ENCODE measurements at regions not wholly inside any gene's neighbourhood (a gene's known extent, or its start where the extent isn't known, plus 50 kb on each side); places are given as distances from the start of the nearest gene placed in this dataset.

DNA sequence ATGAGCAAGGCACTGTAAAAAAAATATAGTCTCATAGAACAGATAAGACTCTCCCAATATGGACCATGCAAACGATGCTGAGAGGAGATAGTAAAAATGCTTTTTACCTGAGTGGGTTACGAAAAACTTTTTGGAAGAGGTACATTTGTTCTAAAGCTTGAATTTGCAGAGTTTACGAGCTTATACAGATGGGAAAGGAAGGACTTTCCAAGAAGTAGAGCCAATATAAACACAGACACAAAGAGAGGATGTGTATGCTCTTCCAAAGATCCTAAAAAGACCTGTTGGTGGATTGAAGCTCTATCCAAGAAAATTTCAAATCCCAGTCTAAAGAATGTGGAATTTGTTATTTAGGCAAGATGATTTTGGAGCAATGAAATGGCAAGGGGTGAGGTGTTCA lies 127.1 kb upstream of the SLCO6A1 start (continued):
- TF ChIP-seq, protein P1, sequence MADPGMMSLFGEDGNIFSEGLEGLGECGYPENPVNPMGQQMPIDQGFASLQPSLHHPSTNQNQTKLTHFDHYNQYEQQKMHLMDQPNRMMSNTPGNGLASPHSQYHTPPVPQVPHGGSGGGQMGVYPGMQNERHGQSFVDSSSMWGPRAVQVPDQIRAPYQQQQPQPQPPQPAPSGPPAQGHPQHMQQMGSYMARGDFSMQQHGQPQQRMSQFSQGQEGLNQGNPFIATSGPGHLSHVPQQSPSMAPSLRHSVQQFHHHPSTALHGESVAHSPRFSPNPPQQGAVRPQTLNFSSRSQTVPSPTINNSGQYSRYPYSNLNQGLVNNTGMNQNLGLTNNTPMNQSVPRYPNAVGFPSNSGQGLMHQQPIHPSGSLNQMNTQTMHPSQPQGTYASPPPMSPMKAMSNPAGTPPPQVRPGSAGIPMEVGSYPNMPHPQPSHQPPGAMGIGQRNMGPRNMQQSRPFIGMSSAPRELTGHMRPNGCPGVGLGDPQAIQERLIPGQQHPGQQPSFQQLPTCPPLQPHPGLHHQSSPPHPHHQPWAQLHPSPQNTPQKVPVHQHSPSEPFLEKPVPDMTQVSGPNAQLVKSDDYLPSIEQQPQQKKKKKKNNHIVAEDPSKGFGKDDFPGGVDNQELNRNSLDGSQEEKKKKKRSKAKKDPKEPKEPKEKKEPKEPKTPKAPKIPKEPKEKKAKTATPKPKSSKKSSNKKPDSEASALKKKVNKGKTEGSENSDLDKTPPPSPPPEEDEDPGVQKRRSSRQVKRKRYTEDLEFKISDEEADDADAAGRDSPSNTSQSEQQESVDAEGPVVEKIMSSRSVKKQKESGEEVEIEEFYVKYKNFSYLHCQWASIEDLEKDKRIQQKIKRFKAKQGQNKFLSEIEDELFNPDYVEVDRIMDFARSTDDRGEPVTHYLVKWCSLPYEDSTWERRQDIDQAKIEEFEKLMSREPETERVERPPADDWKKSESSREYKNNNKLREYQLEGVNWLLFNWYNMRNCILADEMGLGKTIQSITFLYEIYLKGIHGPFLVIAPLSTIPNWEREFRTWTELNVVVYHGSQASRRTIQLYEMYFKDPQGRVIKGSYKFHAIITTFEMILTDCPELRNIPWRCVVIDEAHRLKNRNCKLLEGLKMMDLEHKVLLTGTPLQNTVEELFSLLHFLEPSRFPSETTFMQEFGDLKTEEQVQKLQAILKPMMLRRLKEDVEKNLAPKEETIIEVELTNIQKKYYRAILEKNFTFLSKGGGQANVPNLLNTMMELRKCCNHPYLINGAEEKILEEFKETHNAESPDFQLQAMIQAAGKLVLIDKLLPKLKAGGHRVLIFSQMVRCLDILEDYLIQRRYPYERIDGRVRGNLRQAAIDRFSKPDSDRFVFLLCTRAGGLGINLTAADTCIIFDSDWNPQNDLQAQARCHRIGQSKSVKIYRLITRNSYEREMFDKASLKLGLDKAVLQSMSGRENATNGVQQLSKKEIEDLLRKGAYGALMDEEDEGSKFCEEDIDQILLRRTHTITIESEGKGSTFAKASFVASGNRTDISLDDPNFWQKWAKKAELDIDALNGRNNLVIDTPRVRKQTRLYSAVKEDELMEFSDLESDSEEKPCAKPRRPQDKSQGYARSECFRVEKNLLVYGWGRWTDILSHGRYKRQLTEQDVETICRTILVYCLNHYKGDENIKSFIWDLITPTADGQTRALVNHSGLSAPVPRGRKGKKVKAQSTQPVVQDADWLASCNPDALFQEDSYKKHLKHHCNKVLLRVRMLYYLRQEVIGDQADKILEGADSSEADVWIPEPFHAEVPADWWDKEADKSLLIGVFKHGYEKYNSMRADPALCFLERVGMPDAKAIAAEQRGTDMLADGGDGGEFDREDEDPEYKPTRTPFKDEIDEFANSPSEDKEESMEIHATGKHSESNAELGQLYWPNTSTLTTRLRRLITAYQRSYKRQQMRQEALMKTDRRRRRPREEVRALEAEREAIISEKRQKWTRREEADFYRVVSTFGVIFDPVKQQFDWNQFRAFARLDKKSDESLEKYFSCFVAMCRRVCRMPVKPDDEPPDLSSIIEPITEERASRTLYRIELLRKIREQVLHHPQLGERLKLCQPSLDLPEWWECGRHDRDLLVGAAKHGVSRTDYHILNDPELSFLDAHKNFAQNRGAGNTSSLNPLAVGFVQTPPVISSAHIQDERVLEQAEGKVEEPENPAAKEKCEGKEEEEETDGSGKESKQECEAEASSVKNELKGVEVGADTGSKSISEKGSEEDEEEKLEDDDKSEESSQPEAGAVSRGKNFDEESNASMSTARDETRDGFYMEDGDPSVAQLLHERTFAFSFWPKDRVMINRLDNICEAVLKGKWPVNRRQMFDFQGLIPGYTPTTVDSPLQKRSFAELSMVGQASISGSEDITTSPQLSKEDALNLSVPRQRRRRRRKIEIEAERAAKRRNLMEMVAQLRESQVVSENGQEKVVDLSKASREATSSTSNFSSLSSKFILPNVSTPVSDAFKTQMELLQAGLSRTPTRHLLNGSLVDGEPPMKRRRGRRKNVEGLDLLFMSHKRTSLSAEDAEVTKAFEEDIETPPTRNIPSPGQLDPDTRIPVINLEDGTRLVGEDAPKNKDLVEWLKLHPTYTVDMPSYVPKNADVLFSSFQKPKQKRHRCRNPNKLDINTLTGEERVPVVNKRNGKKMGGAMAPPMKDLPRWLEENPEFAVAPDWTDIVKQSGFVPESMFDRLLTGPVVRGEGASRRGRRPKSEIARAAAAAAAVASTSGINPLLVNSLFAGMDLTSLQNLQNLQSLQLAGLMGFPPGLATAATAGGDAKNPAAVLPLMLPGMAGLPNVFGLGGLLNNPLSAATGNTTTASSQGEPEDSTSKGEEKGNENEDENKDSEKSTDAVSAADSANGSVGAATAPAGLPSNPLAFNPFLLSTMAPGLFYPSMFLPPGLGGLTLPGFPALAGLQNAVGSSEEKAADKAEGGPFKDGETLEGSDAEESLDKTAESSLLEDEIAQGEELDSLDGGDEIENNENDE (IDR thresholded peaks at IDR 0.05; ENCODE audit: insufficient replicate concordance, low read length), result no peak
- TF ChIP-seq EGR1 (IDR thresholded peaks at IDR 0.05; ENCODE audit: borderline replicate concordance, low read depth, low read length), result no peak
- no peak for TF ChIP-seq CHD2 (IDR thresholded peaks at IDR 0.05; ENCODE audit: low read length)
